GM10266 (cell line): ENCODE measurements at regions not wholly inside any gene's neighbourhood (a gene's known extent, or its start where the extent isn't known, plus 50 kb on each side); places are given as distances from the start of the nearest gene placed in this dataset.

Experiments
- DNase-seq: peaks from one replicate; pipeline ENCODE4 v3.0.0; 2012; ENCODE audit errors: extremely low spot score
- CTCF ChIP-seq: IDR thresholded peaks from 2 replicates; pipeline ENCODE4 v1.5.1; 2012; ENCODE audit warnings: mild to moderate bottlenecking, low read depth; ENCODE audit not compliant: control insufficient read depth, insufficient read depth; ENCODE audit errors: missing control alignments

GRCh38 chr6:168746013-168746412 lies 305.0 kb downstream of the SMOC2 start:
- no peak for DNase-seq
- TF ChIP-seq CTCF = no peak

- TF ChIP-seq CTCF = no peak
- DNase-seq = no peak
Measured at GRCh38 chr6:168744861-168745260, 303.9 kb downstream of the SMOC2 start.

GRCh38 chr6:168741942-168742782 lies 301.2 kb downstream of the SMOC2 start:
- no peak for DNase-seq
- TF ChIP-seq CTCF = no peak

- TF ChIP-seq CTCF = no peak
- no peak for DNase-seq
Measured at GRCh38 chr6:168741305-168741704, 300.3 kb downstream of the SMOC2 start.

GRCh38 chr6:168739381-168739780 lies 298.4 kb downstream of the SMOC2 start:
- TF ChIP-seq CTCF = no peak
- no peak for DNase-seq

GRCh38 chr6:168737481-168737880 lies 296.5 kb downstream of the SMOC2 start:
- no peak for DNase-seq
- TF ChIP-seq CTCF = no peak

GRCh38 chr6:168737014-168737413 lies 296.0 kb downstream of the SMOC2 start:
- DNase-seq = no peak
- TF ChIP-seq CTCF = no peak
